ENCODE measurements at regions not wholly inside any gene's neighbourhood (a gene's known extent, or its start where the extent isn't known, plus 50 kb on each side); places are given as distances from the start of the nearest gene placed in this dataset.

DNA sequence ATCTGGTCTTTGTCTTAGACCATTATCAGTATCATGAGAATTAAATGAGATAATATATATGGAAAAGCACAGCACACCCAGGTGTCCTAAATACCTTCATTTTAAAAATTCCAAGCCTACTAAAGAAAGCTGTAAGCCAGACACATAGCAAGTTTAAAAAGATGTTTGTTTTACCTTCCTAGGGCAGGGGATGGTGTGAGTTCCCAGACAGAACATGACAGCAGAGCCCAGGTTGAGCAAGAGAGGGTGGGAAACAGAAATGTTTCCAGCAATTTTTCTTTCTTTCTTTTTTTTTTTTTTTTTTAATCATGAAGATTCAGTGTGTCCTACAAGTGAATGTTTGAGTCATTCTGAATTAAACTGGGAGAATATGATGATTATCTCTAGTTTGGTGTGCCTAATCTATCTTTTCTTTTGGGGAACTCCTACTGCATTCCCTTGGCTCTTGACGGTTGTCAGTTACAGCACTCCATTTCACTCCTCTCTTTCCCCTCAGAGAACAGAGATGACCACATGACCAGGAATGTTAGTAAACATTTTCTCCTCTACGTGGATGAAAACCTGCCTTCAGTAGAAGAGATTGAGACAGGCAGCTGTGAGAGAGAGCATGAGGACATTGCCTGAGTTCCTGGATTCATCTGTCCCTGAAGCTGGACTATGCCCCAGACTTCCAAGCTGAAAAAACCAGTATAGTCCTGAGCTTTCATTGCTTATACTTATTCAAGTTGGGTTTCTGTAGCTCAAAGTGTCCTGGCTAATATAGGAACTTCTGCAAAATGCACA lies 54.5 kb upstream of the ARL14 start:
- no peak for DNase-seq (ENCODE audit: low spot score)

DNA sequence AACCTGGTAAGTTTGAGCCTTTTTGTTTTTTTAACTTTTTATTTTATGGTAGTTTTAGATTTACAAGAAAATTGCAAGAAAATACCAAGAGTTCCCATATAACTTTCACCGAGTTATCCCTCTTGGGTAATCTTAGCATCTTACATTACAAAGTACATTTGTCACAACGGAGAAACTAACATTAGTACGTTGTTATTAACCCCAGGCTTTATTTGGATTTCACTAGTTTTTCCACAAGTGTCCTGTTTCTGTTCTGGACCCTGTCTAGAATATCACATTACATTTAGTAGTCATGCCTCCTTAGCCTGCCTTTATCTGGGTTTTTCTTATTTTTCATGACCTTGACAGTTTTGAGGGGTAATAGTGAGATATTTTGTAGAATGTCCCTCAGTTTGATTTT lies 53.5 kb upstream of the KPNA4 start:
- no peak for DNase-seq (ENCODE audit: low spot score)

DNA sequence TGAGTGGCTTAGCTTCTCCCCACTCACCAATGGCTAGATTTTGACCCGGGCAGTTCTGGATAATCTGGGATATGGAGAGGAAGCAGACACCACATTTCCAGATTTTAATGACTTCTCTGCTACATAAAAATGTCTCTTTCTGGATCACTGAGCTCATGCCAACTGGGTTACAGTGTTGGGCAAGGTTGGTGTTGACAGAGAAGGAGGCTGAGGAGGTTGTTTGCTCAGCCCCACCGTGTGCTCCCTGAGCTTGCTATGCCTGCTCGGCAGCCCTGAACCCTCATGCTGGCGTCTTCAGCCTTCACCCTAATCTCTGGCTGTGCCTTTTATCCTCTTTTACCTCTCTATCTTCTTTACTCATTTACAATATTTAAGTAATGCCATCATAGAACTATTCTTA lies 53.0 kb upstream of the KPNA4 start:
- no peak for DNase-seq (ENCODE audit: low spot score)

DNA sequence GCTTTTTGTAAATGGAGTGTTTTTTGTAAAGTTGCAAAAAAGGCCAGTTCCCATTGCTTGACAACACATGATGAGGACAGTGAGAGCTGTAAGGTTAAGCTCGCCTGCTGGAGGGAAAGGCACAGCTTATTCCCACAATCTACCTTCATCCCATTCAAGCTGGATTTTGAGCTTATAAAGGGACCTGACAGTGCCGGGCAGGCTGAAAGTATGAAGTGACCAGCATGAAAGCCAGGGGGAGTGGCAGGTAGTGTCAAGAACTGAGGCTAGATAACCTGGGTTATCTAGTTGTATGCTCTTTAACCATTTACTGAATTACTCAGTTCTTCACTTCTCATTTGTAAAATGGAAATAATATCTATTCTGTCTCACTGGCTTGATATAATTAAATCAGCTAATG lies 52.3 kb upstream of the KPNA4 start:
- no peak for DNase-seq (ENCODE audit: low spot score)

DNA sequence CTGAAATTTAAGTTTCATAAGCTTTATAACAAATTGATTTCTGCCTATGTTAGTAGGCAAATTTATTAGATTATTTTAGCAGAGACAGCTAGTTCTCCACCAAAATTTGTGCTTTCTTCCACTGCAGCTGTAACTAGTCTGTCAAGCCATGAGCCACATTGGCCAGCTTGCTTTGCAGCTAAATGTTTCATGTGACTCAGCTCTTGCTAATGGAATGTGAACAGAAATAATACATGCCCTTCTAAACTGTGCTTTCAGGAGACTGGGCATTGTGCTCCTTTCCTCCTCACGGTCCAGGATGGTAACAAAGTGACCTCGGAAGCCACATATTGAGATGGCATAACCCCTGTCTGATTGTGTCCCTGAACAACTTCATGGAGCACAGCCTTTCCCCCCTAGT lies 51.3 kb upstream of the KPNA4 start:
- DNase-seq (ENCODE audit: low spot score) = peak; percentile 41

DNA sequence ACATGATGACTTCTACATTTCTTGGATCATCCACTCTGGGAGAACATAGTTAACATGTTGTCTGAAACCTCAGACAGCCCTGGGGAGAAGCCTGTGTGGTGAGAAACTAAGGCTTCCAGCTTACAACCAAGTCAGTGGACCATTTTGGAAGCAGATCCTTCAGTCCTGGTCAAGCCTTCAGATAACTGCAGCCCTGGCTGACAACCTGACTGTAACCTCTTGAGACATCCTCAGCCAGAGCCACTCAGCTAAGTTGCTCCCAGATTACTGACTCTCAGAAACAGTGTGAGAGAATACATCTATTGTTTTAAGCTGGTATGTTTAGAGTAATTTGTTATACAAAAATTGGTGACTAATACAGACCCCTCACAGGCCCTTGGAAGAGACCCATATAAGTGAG lies 50.9 kb upstream of the KPNA4 start:
- DNase-seq (ENCODE audit: low spot score) = no peak

Measured in A172 (cell line).